ENCODE measurements at regions not wholly inside any gene's neighbourhood (a gene's known extent, or its start where the extent isn't known, plus 50 kb on each side); places are given as distances from the start of the nearest gene placed in this dataset.
"Not testable (repeated sequence)": the region's sequence is repeated elsewhere in the genome, so short reads cannot be mapped to it uniquely, and the experiment has no call there.

- H3K9me3 Mint-ChIP-seq, ATAC-seq, H3K27me3 Mint-ChIP-seq: not testable (repeated sequence)
These were observed 61.9 kb upstream of the SULF2 start for GRCh38 chr20:47847220-47847619.

GRCh38 chr20:47846651-47847050 lies 61.4 kb upstream of the SULF2 start:
- not testable (repeated sequence) for DNase-seq; H3K4me3 Mint-ChIP-seq; H3K27ac Mint-ChIP-seq; ATAC-seq; H3K9me3 Mint-ChIP-seq; H3K27me3 Mint-ChIP-seq; H3K4me1 Mint-ChIP-seq; H3K36me3 Mint-ChIP-seq (ENCODE audit: low read depth)

More at GRCh38 chr20:47847220-47847619, 61.9 kb upstream of the SULF2 start:
- DNase-seq; H3K4me1 Mint-ChIP-seq; H3K4me3 Mint-ChIP-seq; H3K27ac Mint-ChIP-seq; H3K36me3 Mint-ChIP-seq (ENCODE audit: low read depth): not testable (repeated sequence)

- H3K4me3 Mint-ChIP-seq; H3K27me3 Mint-ChIP-seq; H3K4me1 Mint-ChIP-seq; H3K9me3 Mint-ChIP-seq; H3K36me3 Mint-ChIP-seq (ENCODE audit: low read depth); DNase-seq; H3K27ac Mint-ChIP-seq; ATAC-seq: not testable (repeated sequence)
These were observed 60.2 kb upstream of the SULF2 start for GRCh38 chr20:47845382-47845977.

GRCh38 chr20:47844568-47844906 lies 59.3 kb upstream of the SULF2 start:
- ATAC-seq, H3K4me3 Mint-ChIP-seq, DNase-seq: not testable (repeated sequence)

GRCh38 chr20:47843886-47844567 lies 58.7 kb upstream of the SULF2 start:
- Mint-ChIP-seq H3K36me3 (ENCODE audit: low read depth) (no peaks in the 10 kb centered on the region), H3K9me3 (no peaks in the 10 kb centered on the region), H3K4me3 (no peak overlapping the region), H3K4me1 (no peaks in the 10 kb centered on the region), H3K27me3 (peaks cover 3% of the 10 kb centered on the region), H3K27ac (no peak overlapping the region)
- ATAC-seq: no peak
- no peak for DNase-seq

More at GRCh38 chr20:47844568-47844906, 59.3 kb upstream of the SULF2 start:
- not testable (repeated sequence) for H3K27me3 Mint-ChIP-seq; H3K36me3 Mint-ChIP-seq (ENCODE audit: low read depth); H3K4me1 Mint-ChIP-seq; H3K27ac Mint-ChIP-seq; H3K9me3 Mint-ChIP-seq

GRCh38 chr20:47842950-47843349 lies 57.7 kb upstream of the SULF2 start:
- H3K27me3 Mint-ChIP-seq; ATAC-seq; H3K9me3 Mint-ChIP-seq; DNase-seq; H3K4me1 Mint-ChIP-seq; H3K4me3 Mint-ChIP-seq; H3K36me3 Mint-ChIP-seq (ENCODE audit: low read depth); H3K27ac Mint-ChIP-seq: not testable (repeated sequence)

- H3K36me3 Mint-ChIP-seq (ENCODE audit: low read depth); DNase-seq; H3K27ac Mint-ChIP-seq; H3K27me3 Mint-ChIP-seq; H3K4me1 Mint-ChIP-seq; H3K4me3 Mint-ChIP-seq; H3K9me3 Mint-ChIP-seq; ATAC-seq: not testable (repeated sequence)
These were observed 56.7 kb upstream of the SULF2 start for GRCh38 chr20:47842004-47842403.

GRCh38 chr20:47836256-47836817 lies 51.1 kb upstream of the SULF2 start:
- H3K4me1 Mint-ChIP-seq; H3K4me3 Mint-ChIP-seq; H3K36me3 Mint-ChIP-seq (ENCODE audit: low read depth); H3K9me3 Mint-ChIP-seq; H3K27ac Mint-ChIP-seq; DNase-seq; H3K27me3 Mint-ChIP-seq; ATAC-seq: not testable (repeated sequence)
